HL-60 (cell line): ENCODE measurements at regions not wholly inside any gene's neighbourhood (a gene's known extent, or its start where the extent isn't known, plus 50 kb on each side); places are given as distances from the start of the nearest gene placed in this dataset.

Experiments used
- DNase-seq, 2 experiments: peaks; one replicate each; pipeline ENCODE4 v3.0.0-alpha.2; 2010 to 2020; ENCODE audit warnings: low read depth in 1 of 2, low spot score in 1 of 2
- H3K27ac ChIP-seq: fragments of 250-450 bp; sonication (Bioruptor Pico); replicated peaks from 2 replicates; pipeline ENCODE4 v1.5.1; 2020; ENCODE audit warnings: mild to moderate bottlenecking, moderate library complexity
- H3K27me3 ChIP-seq: fragments of 250-450 bp; sonication (Bioruptor Pico); 2 replicates; pipeline ENCODE4 v1.5.1; 2021; ENCODE audit warnings: mild to moderate bottlenecking, moderate library complexity; ENCODE audit not compliant: insufficient read depth, poor library complexity, severe bottlenecking
- H3K4me3 ChIP-seq: replicated peaks from 2 replicates; pipeline ENCODE4 v1.5.1; 2011; ENCODE audit warnings: mild to moderate bottlenecking, control low read depth, low read length; ENCODE audit not compliant: insufficient read depth
- CTCF ChIP-seq: IDR thresholded peaks from one replicate; pipeline ENCODE4 v1.5.1; 2011; ENCODE audit warnings: low read length, control low read depth, inconsistent platforms; ENCODE audit not compliant: insufficient read depth
- GABPA ChIP-seq: IDR thresholded peaks from 2 replicates; pipeline ENCODE4 v1.6.1; 2012; ENCODE audit warnings: low read depth
- POLR2AphosphoS5 ChIP-seq: IDR thresholded peaks from 2 replicates; pipeline ENCODE4 v1.6.1; 2012; ENCODE audit warnings: low read depth
- REST ChIP-seq: IDR thresholded peaks from 2 replicates; pipeline ENCODE4 v1.6.1; 2012; ENCODE audit warnings: low read depth; ENCODE audit not compliant: insufficient replicate concordance
- SPI1 ChIP-seq: IDR thresholded peaks from 2 replicates; pipeline ENCODE4 v1.6.1; 2012; ENCODE audit warnings: low read depth, mild to moderate bottlenecking, borderline replicate concordance

- no peak for DNase-seq
- no peak for TF ChIP-seq POLR2AphosphoS5
- TF ChIP-seq GABPA = no peak
- no peak for TF ChIP-seq REST
- no peak for TF ChIP-seq CTCF
- no peak for TF ChIP-seq SPI1
- H3K4me3 ChIP-seq = no peak overlapping the region
- H3K27me3 ChIP-seq = peaks cover 9% of the 10 kb centered on the region
- H3K27ac ChIP-seq = no peak overlapping the region
These were observed 61.7 kb downstream of the PLEKHG1 start for GRCh38 chr6:150661216-150662007.

- DNase-seq = no peak
These were observed 63.1 kb downstream of the PLEKHG1 start for GRCh38 chr6:150662814-150663213.

More at GRCh38 chr6:150662814-150663213, 63.1 kb downstream of the PLEKHG1 start:
- H3K4me3 ChIP-seq = no peak overlapping the region
- no peak overlapping the region for H3K27ac ChIP-seq
- TF ChIP-seq REST = no peak
- no peak for TF ChIP-seq GABPA
- no peak for TF ChIP-seq SPI1
- no peak for TF ChIP-seq POLR2AphosphoS5
- no peak for TF ChIP-seq CTCF
- H3K27me3 ChIP-seq = peaks cover 7% of the 10 kb centered on the region
